GM21723 (cell line): ENCODE measurements at regions not wholly inside any gene's neighbourhood (a gene's known extent, or its start where the extent isn't known, plus 50 kb on each side); places are given as distances from the start of the nearest gene placed in this dataset.

ENCODE experiments used
- ATAC-seq: cut with Tn5 transposase; IDR thresholded peaks from one replicate; pipeline ENCODE4 v1.9.1; 2021; ENCODE audit warnings: mild to moderate bottlenecking, moderate library complexity; ENCODE audit not compliant: unreplicated experiment

- ATAC-seq = no peak
Observed at GRCh38 chr2:212713681-212714080, 175.1 kb upstream of the ERBB4 start.

DNA sequence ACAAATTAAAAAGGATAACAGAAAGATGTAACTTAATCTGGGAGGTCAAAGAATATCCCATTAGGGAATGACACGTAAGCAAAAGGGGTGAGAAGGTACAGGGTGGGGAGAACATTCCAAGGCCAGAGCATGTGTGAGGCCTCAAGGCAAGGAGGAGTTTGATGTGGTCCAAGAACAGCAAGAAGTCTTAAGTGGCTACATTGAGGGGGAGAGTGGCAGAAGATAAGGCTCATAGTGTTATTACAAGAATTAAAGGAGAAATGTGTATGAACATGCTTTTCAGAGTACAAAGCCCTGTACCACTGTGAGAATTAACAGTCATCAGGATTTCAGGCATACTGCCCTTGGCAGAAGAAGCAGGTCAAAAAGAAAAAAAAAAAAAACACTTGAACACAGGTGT, 174.4 kb upstream of the ERBB4 start:
- no peak for ATAC-seq

- ATAC-seq = no peak
Observed at GRCh38 chr2:212712466-212712865, 173.9 kb upstream of the ERBB4 start.

DNA sequence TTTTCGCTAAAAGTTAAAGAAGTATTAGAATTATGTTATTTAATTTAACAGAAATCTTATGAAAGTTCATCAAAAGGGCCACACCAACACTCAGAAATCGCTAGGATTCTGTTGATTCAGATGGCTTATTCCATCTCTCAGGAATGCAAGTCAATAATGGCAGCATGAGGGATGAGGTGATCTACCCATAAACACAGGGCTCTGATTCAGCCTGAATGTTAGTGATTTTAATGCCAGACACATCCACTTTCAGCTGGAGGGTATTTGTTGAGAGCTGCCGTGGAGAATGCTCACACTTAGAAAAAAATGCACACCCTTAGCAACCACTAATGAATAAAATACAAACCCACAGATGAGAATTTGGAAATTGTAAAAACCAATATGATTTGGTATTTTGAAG, 173.3 kb upstream of the ERBB4 start:
- ATAC-seq = no peak

GRCh38 chr2:212709280-212709679, 170.7 kb upstream of the ERBB4 start:
- no peak for ATAC-seq

- no peak for ATAC-seq
Observed at GRCh38 chr2:212708355-212708754, 169.8 kb upstream of the ERBB4 start.

GRCh38 chr2:212695426-212695825, 156.8 kb upstream of the ERBB4 start:
- no peak for ATAC-seq

- ATAC-seq = no peak
Observed at GRCh38 chr2:212694398-212694797, 155.8 kb upstream of the ERBB4 start.

DNA sequence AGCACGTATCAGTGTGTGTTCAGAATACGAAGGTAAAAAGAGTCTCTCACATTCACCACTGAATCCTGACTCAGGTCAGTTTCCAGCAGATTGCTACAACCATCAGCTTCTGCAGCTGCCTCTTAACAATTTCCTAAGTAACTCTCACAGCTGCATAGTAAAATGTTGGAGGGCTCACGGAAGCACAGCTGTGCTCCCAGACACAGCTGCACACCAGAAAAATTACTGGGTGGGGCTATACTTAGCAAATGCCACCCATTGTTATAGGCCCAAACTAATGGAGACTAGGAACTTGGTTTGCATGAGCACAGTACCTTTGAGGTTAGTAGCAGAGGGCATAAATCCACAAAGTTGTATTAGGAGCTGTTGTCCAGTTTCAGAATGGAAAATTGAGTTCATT, 153.9 kb upstream of the ERBB4 start:
- no peak for ATAC-seq

- peak; percentile 77 for ATAC-seq
Observed at GRCh38 chr2:212686285-212686895, 147.8 kb upstream of the ERBB4 start.

GRCh38 chr2:212683346-212684097, 144.9 kb upstream of the ERBB4 start:
- no peak for ATAC-seq

DNA sequence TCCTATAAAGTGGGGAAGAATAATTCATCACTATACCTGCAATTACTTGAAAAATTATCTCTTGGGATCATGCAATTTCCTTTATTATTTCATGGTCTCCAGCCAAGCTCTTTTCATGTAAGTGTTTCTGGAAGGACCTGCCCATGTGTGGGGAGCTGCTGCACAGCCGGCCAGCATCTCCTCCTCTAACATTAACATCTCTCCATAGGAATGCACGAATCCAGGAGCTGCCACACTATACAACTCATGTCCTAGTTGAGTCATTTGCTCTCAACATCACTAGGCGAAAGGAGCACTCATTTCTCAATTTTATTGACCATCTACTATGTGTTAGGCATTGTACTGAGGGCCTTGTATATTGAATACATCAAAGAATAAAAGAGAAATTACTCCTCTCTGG, 144.3 kb upstream of the ERBB4 start:
- no peak for ATAC-seq

DNA sequence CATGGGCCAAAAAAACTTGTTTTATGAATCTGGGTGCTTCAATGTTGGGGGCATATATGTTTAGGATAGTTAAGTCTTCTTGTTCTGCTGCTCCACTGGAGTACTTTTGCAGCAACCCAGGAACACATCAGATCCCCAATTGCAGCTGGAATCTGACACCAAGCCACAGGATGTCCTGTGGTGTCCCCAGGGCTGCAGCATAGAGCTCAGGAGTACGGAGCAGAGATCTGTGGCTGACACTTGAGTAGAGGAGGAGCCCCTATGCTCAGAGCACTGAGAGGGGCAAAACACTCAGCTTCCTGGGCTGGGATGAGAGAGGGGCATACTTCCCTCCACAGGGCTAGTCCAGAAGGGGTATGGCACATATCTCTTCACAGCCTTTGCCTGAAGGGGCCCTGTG, 138.9 kb upstream of the ERBB4 start:
- ATAC-seq = no peak

GRCh38 chr2:212672186-212672585, 133.6 kb upstream of the ERBB4 start:
- no peak for ATAC-seq

GRCh38 chr2:212669761-212670160, 131.2 kb upstream of the ERBB4 start:
- ATAC-seq = no peak

DNA sequence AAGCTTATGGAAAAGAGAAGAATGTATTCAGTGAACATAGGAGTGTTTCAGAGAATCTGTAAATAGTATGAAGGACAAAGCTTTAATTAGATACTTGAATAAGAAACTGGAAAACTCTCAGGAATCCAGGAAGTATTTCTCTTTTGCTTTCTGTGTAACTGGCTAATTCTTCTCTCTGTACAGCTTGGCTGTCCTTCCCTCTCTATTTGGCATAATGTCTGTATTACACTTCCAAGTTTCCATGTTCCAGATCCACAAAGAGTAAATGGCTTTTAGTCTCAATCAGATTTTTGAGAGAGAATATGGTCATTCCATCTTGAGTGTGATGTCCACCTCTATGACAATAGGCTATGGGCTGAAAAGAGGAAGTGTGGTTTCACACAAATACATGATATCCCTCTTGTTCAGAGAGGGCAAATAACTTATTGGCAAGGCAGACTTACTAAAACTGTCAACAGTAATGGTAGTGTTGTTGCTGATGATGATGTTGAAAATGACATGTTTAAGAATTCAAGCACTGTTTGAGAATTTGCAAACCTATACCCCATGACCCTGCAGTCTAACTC, 129.2 kb upstream of the ERBB4 start:
- ATAC-seq = no peak

GRCh38 chr2:212665948-212666347, 127.3 kb upstream of the ERBB4 start:
- ATAC-seq = no peak

DNA sequence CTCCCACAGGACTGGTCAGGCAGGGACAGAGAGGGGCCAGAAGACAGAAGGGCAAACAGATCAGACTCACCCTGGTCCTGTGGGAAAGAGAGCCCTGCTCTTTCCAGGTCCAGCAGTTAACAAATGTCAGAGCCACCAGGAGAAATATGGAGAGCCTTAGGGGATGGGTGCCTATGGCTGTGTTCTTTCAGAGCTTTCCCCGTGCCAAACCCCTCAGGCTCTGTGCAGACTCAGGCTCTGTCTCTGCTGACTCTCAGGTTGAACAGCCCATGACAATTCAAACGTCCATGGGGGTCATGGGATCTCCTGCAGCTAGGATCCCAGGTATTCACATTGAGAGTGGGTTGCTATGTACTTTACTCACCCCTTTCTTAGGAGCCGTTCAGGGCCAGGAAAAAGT, 120.8 kb upstream of the ERBB4 start:
- no peak for ATAC-seq

DNA sequence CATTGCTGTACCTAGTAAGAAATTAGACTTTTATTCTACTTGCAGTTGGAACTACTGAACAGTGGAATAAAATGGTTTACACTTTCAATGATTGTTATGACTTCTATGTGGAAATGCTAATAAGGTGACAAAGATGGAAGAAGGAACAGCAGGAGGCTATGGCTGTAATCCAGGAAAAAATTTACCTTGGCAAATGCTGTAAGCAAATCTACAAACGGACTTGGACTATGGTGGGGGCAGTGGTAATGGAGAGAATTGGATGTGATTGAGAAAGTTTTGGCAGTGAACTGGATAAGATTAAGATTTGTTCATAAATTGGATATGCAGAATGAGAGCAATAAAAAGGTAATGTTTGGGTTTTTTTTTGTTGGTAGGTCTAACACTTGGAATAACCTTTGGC, 111.0 kb upstream of the ERBB4 start:
- no peak for ATAC-seq

GRCh38 chr2:212646698-212647366, 108.2 kb upstream of the ERBB4 start:
- ATAC-seq = no peak

DNA sequence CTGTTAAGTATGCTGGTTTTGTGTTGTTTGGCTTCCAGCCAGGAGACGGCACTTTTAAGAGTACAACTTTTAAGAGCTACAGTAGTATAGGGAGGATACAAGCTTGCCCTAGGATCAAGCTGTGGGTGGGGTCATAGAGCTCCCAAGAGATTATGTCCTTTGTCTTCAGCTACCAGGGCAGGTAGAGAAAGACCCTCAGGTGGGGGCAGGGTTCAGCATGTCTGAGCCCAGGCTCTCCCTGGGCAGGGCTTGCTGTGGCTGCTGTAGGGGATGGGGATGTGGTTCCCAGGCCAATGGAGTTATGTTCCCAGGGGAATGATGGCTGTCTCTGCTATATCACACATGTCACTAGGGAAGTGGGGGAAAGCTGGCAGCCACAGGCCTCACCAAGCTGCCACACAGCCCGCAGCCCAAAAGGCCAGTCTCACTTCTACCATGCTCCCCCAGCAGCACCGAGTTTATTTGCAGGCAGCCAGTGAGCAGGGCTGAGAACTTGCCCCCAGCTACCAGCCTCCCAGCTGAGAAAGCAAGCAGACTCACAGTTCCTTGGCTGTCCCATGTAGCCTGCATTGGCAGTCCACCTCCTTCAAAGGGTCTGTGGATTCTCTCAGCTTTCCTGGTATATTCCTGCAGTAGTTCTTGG, 105.7 kb upstream of the ERBB4 start:
- ATAC-seq = no peak
